GM23338 (cell line): ENCODE measurements at regions not wholly inside any gene's neighbourhood (a gene's known extent, or its start where the extent isn't known, plus 50 kb on each side); places are given as distances from the start of the nearest gene placed in this dataset.

Experiments used
- CREB1 ChIP-seq: fragments of 250-450 bp; sonication (Bioruptor Pico); IDR thresholded peaks from 2 replicates; pipeline ENCODE4 v1.5.0; 2020; ENCODE audit warnings: low read depth, mild to moderate bottlenecking, moderate library complexity
- EZH2 ChIP-seq: fragments of 200-600 bp; sonication (generic); IDR thresholded peaks from one replicate; pipeline ENCODE4 v1.8.0; 2017; ENCODE audit warnings: antibody characterized with exemption, mild to moderate bottlenecking, low read depth; ENCODE audit not compliant: unreplicated experiment
- JUNB ChIP-seq: IDR thresholded peaks from one replicate; pipeline ENCODE4 v1.6.1; 2016; ENCODE audit warnings: antibody characterized with exemption; ENCODE audit not compliant: unreplicated experiment
- POLR2AphosphoS5 ChIP-seq: IDR thresholded peaks from 2 replicates; pipeline ENCODE4 v1.6.1; 2016; ENCODE audit warnings: antibody characterized with exemption, low read depth

DNA sequence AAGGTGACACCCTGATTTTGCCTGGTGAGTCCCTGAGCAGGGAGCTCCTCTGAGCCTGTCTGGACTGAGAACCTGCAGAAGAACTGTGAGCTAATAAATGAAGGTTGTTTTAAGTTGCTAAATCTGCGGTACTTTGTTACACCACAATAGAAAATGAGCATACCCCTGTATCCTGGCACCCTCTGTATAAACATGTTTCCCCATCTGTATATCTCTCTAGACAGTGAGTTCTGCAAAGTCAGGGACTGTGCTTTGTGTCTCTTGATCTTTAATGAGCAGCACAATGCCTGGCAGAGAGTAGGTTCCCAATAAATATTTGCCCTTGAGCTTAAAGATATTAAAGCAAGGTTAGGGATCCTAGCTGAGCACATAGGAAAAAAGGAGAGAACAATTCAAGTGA lies 228.8 kb downstream of the OMA1 start:
- TF ChIP-seq JUNB, result no peak
- no peak for TF ChIP-seq CREB1 (CRISPR knock-in tag)
- no peak for TF ChIP-seq POLR2AphosphoS5
- TF ChIP-seq EZH2, result no peak
